ENCODE measurements at regions not wholly inside any gene's neighbourhood (a gene's known extent, or its start where the extent isn't known, plus 50 kb on each side); places are given as distances from the start of the nearest gene placed in this dataset.

- Mint-ChIP-seq H3K4me3 (peak overlapping the region; percentile 92 to 96 (median 96)), H3K36me3 (ENCODE audit: low read depth) (peaks cover 10% of the 10 kb centered on the region), H3K4me1 (peaks cover 22% of the 10 kb centered on the region), H3K27ac (peak overlapping the region; percentile 85 to 93 (median 89)), H3K9me3 (no peaks in the 10 kb centered on the region), H3K27me3 (ENCODE audit: low read depth) (no peaks in the 10 kb centered on the region)
- TF ChIP-seq, protein P1, sequence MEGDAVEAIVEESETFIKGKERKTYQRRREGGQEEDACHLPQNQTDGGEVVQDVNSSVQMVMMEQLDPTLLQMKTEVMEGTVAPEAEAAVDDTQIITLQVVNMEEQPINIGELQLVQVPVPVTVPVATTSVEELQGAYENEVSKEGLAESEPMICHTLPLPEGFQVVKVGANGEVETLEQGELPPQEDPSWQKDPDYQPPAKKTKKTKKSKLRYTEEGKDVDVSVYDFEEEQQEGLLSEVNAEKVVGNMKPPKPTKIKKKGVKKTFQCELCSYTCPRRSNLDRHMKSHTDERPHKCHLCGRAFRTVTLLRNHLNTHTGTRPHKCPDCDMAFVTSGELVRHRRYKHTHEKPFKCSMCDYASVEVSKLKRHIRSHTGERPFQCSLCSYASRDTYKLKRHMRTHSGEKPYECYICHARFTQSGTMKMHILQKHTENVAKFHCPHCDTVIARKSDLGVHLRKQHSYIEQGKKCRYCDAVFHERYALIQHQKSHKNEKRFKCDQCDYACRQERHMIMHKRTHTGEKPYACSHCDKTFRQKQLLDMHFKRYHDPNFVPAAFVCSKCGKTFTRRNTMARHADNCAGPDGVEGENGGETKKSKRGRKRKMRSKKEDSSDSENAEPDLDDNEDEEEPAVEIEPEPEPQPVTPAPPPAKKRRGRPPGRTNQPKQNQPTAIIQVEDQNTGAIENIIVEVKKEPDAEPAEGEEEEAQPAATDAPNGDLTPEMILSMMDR (IDR thresholded peaks at IDR 0.05; ENCODE audit: unreplicated experiment in 3 of 3): no peak
Observed at GRCh38 chr1:84078842-84079202, 65.2 kb upstream of the PRKACB start.

DNA sequence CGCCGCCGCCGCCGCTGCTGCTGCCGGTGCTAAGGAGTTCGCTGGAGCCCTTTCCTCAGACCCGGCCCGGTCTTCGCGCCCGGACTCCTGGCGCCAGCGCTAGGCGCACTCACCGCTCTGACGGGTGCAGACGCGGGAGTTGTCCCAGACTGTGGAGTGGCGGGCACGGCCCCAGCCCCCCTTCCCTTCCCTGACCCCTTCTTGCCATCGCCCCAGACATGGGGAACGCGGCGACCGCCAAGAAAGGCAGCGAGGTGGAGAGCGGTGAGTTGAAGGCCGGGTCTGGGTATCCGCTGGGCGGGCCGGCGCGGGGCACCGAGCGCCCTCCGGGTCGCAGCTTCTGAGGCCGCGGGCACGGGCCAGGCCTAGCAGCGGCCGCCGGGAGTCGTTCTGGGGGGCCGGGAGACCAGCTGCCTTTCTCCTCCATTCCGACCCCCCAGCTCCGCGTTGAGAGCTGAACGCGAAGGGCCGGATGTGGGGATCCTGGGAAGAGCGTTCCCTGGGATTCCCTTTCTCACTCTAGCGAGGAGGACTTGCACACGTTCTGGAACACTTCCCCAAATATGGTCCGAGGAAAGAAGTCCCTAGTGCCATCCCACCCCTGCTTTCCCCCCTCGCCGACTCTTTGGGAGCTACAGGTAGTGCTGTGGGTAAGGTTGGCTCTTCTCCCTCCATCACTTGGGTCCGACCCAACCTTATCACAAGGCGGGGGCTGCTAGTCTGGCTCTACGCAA is 65.8 kb upstream of the PRKACB start:
- peak overlapping the region; percentile 92 to 96 (median 96) for H3K4me3 Mint-ChIP-seq
- peaks cover 22% of the 10 kb centered on the region for H3K4me1 Mint-ChIP-seq
- H3K27me3 Mint-ChIP-seq (ENCODE audit: low read depth): no peaks in the 10 kb centered on the region
- peaks cover 15% of the 10 kb centered on the region for H3K36me3 Mint-ChIP-seq (ENCODE audit: low read depth)
- peak overlapping the region; percentile 85 to 93 (median 89) for H3K27ac Mint-ChIP-seq
- H3K9me3 Mint-ChIP-seq: no peaks in the 10 kb centered on the region
- TF ChIP-seq, protein P1 (IDR thresholded peaks at IDR 0.05; ENCODE audit: unreplicated experiment in 3 of 3): no peak

- Mint-ChIP-seq H3K27ac (peak overlapping the region; percentile 88 to 97 (median 97)), H3K27me3 (ENCODE audit: low read depth) (no peaks in the 10 kb centered on the region), H3K36me3 (ENCODE audit: low read depth) (peaks cover 20% of the 10 kb centered on the region), H3K9me3 (no peaks in the 10 kb centered on the region), H3K4me1 (peaks cover 22% of the 10 kb centered on the region), H3K4me3 (peak overlapping the region; percentile 92 to 97 (median 96))
- TF ChIP-seq, protein P1 (IDR thresholded peaks at IDR 0.05; ENCODE audit: unreplicated experiment in 3 of 3): no peak
Observed at GRCh38 chr1:84077476-84078107, 66.5 kb upstream of the PRKACB start.

DNA sequence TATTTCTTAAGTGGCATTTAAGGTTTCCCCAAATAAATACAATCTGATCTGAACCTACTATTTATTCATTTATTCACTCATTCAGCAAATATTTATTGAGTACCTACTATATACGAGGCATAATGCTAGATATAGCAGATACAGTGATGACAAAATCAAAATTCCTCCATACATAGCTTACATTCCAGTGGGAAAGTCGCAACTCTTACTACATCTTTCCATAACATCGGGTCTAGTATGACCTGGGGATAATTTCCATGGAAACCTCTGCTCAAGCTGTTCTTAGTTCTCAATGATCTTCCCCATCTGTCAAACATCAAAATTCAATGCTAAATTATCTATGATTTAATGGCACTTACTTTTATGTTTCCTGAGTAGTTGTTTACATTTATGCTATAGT is 70.8 kb upstream of the PRKACB start:
- peaks cover 22% of the 10 kb centered on the region for H3K9me3 Mint-ChIP-seq
- no peak overlapping the region for H3K4me3 Mint-ChIP-seq
- TF ChIP-seq, protein P1 (IDR thresholded peaks at IDR 0.05; ENCODE audit: unreplicated experiment in 3 of 3): no peak
- H3K4me1 Mint-ChIP-seq: peaks cover 11% of the 10 kb centered on the region
- peaks cover 37% of the 10 kb centered on the region for H3K36me3 Mint-ChIP-seq (ENCODE audit: low read depth)
- no peak overlapping the region for H3K27ac Mint-ChIP-seq
- H3K27me3 Mint-ChIP-seq (ENCODE audit: low read depth): no peaks in the 10 kb centered on the region

GRCh38 chr1:84069236-84069845 is 70.4 kb upstream of the TTLL7 start:
- Mint-ChIP-seq H3K27ac (no peak overlapping the region), H3K36me3 (ENCODE audit: low read depth) (peaks cover 27% of the 10 kb centered on the region), H3K27me3 (ENCODE audit: low read depth) (no peaks in the 10 kb centered on the region), H3K9me3 (peaks cover 37% of the 10 kb centered on the region), H3K4me3 (no peak overlapping the region), H3K4me1 (no peaks in the 10 kb centered on the region)
- TF ChIP-seq, protein P1 (IDR thresholded peaks at IDR 0.05; ENCODE audit: unreplicated experiment in 3 of 3): no peak

All from nephron (organoid).